PC-9 (cell line): ENCODE measurements at regions not wholly inside any gene's neighbourhood (a gene's known extent, or its start where the extent isn't known, plus 50 kb on each side); places are given as distances from the start of the nearest gene placed in this dataset.

Experiments used
- BruUV-seq: library from RNA; stranded (reverse); fragments of 400-500 nt; replicated peaks from 2 replicates; lab custom pipeline; 2021; lab: Mats Ljungman, UMichigan
- CTCF ChIA-PET: fragments of 300-600 bp; sonication (Branson Sonifier 250); formaldehyde crosslinking; loops from one replicate; lab custom pipeline; 2022; ENCODE audit warnings: antibody characterized with exemption; lab: Charles Lee
- POLR2A ChIA-PET: fragments of 300-600 bp; sonication (Branson Sonifier 250); formaldehyde crosslinking; loops from one replicate; lab custom pipeline; 2022; ENCODE audit warnings: antibody characterized with exemption; ENCODE audit not compliant: unreplicated experiment; lab: Charles Lee
- DNase-seq, 2 experiments: peaks; one replicate each; pipeline versions ENCODE4 v3.0.0 to v3.0.0-alpha.2; 2015 to 2022; ENCODE audit warnings: mixed read lengths in 1 of 2
- H2AFZ ChIP-seq: fragments of 200-600 bp; sonication (generic); 2 replicates; pipeline ENCODE4 v1.8.1; 2017; ENCODE audit warnings: antibody characterized with exemption
- H3F3A ChIP-seq: fragments of 200-600 bp; sonication (generic); 2 replicates; pipeline ENCODE4 v1.8.1; 2017; ENCODE audit warnings: antibody characterized with exemption, mild to moderate bottlenecking, low read depth; ENCODE audit not compliant: insufficient read depth
- H3K27ac ChIP-seq: fragments of 200-600 bp; sonication (generic); 2 replicates; pipeline ENCODE4 v1.6.1; 2016; ENCODE audit warnings: mixed run types
- H3K27me3 ChIP-seq: fragments of 200-600 bp; sonication (generic); 2 replicates; pipeline ENCODE4 v1.6.1; 2016; ENCODE audit warnings: low read depth, mixed run types; ENCODE audit not compliant: insufficient read depth
- H3K36me3 ChIP-seq: fragments of 200-600 bp; sonication (generic); 2 replicates; pipeline ENCODE4 v1.6.1; 2016; ENCODE audit warnings: low read depth, mixed run types
- H3K4me1 ChIP-seq: fragments of 200-600 bp; sonication (generic); replicated peaks from 2 replicates; pipeline ENCODE4 v1.6.1; 2016; ENCODE audit warnings: mixed run types; ENCODE audit not compliant: insufficient read depth
- H3K4me2 ChIP-seq: fragments of 200-600 bp; sonication (generic); 2 replicates; pipeline ENCODE4 v1.6.1; 2017; ENCODE audit warnings: mixed run types
- H3K4me3 ChIP-seq: fragments of 200-600 bp; sonication (generic); 2 replicates; pipeline ENCODE4 v1.6.1; 2016; ENCODE audit warnings: mixed run types
- H3K79me2 ChIP-seq: fragments of 200-600 bp; sonication (generic); 2 replicates; pipeline ENCODE4 v1.6.1; 2017; ENCODE audit warnings: low read depth, mixed run types
- H3K9me2 ChIP-seq: fragments of 200-600 bp; sonication (generic); 2 replicates; pipeline ENCODE4 v1.8.1; 2017; ENCODE audit warnings: mild to moderate bottlenecking; ENCODE audit not compliant: insufficient read depth
- H3K9me3 ChIP-seq: fragments of 200-600 bp; sonication (generic); 2 replicates; pipeline ENCODE4 v1.8.1; 2016; ENCODE audit warnings: low read depth; ENCODE audit not compliant: insufficient read depth
- H4K20me1 ChIP-seq: fragments of 200-600 bp; sonication (generic); 2 replicates; pipeline ENCODE4 v1.8.1; 2017; ENCODE audit not compliant: insufficient read depth
- CTCF ChIP-seq: fragments of 200-600 bp; sonication (generic); conservative IDR thresholded peaks from 2 replicates; pipeline ENCODE4 v1.6.1; 2017; ENCODE audit warnings: mixed run types, antibody characterized with exemption, mild to moderate bottlenecking, moderate library complexity
- EZH2 ChIP-seq: fragments of 200-600 bp; sonication (generic); IDR thresholded peaks from 2 replicates; pipeline ENCODE4 v1.8.0; 2017; ENCODE audit warnings: antibody characterized with exemption, low read depth
- intact Hi-C: fragments of 100-400 bp; cut with micrococcal nuclease; formaldehyde crosslinking; loops from one replicate; pipeline ENCODE4 v1.10.0; 2022; ENCODE audit not compliant: unreplicated experiment

GRCh38 chr2:65652066-65652465, 219.7 kb upstream of the SPRED2 start:
- ChIA-PET CTCF (no interaction called here), POLR2A (no interaction called here)
- H3K27ac ChIP-seq: no peak overlapping the region
- H3K27me3 ChIP-seq: peaks cover 4% of the 10 kb centered on the region; the same call in 1 of the 2 replicates
- H3K4me1 ChIP-seq: no peaks in the 10 kb centered on the region
- TF ChIP-seq CTCF (no peak), EZH2 (no peak)
- H3F3A ChIP-seq: no peaks in the 10 kb centered on the region
- no peak overlapping the region for H3K4me3 ChIP-seq
- DNase-seq: no peak
- no peak overlapping the region for H3K4me2 ChIP-seq
- intact Hi-C loops: no loop called here
- no TSS peak for BruUV-seq
- no peaks in the 10 kb centered on the region for H3K9me2 ChIP-seq
- H2AFZ ChIP-seq: no peak overlapping the region
- no peaks in the 10 kb centered on the region for H3K9me3 ChIP-seq
- no peaks in the 10 kb centered on the region for H3K36me3 ChIP-seq
- no peaks in the 10 kb centered on the region for H3K79me2 ChIP-seq
- no peaks in the 10 kb centered on the region for H4K20me1 ChIP-seq

- H2AFZ ChIP-seq: no peak overlapping the region
- no peaks in the 10 kb centered on the region for H3K79me2 ChIP-seq
- intact Hi-C loops: no loop called here
- H3K9me3 ChIP-seq: no peaks in the 10 kb centered on the region
- CTCF ChIA-PET: no interaction called here
- TF ChIP-seq CTCF (no peak), EZH2 (no peak)
- H3K27me3 ChIP-seq: no peaks in the 10 kb centered on the region
- POLR2A ChIA-PET: no interaction called here
- H4K20me1 ChIP-seq: no peaks in the 10 kb centered on the region
- no peak overlapping the region for H3K27ac ChIP-seq
- H3K9me2 ChIP-seq: no peaks in the 10 kb centered on the region
- no peak overlapping the region for H3K4me3 ChIP-seq
- no peaks in the 10 kb centered on the region for H3K4me1 ChIP-seq
- H3K4me2 ChIP-seq: no peak overlapping the region
- no TSS peak for BruUV-seq
- no peaks in the 10 kb centered on the region for H3F3A ChIP-seq
- no peak for DNase-seq
- H3K36me3 ChIP-seq: no peaks in the 10 kb centered on the region
Observed at GRCh38 chr2:65649811-65650589, 217.6 kb upstream of the SPRED2 start.

GRCh38 chr2:65647249-65647842, 214.9 kb upstream of the SPRED2 start:
- TF ChIP-seq CTCF: no peak
- Histone ChIP-seq H3K27me3 (no peaks in the 10 kb centered on the region), H3K4me2 (no peak overlapping the region), H3K79me2 (no peaks in the 10 kb centered on the region), H3K4me3 (no peak overlapping the region), H3F3A (no peaks in the 10 kb centered on the region), H3K9me2 (no peaks in the 10 kb centered on the region), H3K27ac (no peak overlapping the region), H3K36me3 (no peaks in the 10 kb centered on the region), H3K9me3 (no peaks in the 10 kb centered on the region), H3K4me1 (no peaks in the 10 kb centered on the region), H2AFZ (no peak overlapping the region), H4K20me1 (no peaks in the 10 kb centered on the region)
- ChIA-PET CTCF (no interaction called here), POLR2A (interaction anchor here (0.6 kb wide), 1 partner anchor 385 kb away, joined by 4 read pairs; no protein-coding TSS in a partner anchor)
- intact Hi-C loops: no loop called here
- no peak for DNase-seq
- BruUV-seq: no TSS peak
